GM19463 (cell line): ENCODE measurements at regions not wholly inside any gene's neighbourhood (a gene's known extent, or its start where the extent isn't known, plus 50 kb on each side); places are given as distances from the start of the nearest gene placed in this dataset.

ENCODE experiments used
- ATAC-seq: cut with Tn5 transposase; IDR thresholded peaks from one replicate; pipeline ENCODE4 v1.9.1; 2021; ENCODE audit warnings: mild to moderate bottlenecking, moderate library complexity; ENCODE audit not compliant: unreplicated experiment

DNA sequence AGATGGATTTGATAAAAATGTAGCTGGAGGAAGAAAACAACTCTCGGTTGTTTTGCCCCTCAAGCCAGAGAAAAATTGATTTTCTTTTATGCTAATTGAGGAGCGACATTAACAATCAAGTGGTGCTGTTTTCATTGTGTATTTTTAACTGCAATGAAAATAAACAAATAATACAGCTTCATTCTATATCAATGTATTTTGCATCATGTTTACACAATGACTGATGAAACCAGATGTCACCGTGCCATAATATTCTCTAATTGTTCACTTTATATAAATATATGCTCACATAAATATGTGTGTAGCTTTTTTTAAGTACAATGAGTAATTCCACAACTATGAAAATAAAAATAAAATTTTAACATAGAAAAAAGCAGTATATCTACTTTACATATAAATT is 139.0 kb upstream of the PRDM9 start:
- no peak for ATAC-seq

- no peak for ATAC-seq
Measured at GRCh38 chr5:23367874-23368273, 139.5 kb upstream of the PRDM9 start.

DNA sequence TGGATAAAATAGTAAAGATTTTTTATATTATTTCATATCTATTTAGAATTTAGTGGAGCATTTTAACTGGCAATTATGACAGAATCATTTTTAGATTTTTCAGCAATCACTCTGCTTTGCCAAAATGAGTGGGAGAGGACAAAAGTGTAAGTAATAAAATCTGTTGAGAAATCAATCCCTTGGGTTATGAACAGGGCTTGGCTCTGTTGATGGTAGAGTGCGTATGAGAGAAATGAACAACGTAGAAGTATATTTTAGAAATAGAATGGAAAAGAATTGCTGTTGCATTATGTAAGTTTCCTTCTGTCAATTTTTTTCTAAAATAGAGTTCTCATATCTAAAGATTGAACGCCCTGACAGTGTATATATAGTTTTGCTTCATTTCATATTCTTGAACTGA is 154.1 kb upstream of the PRDM9 start:
- no peak for ATAC-seq

DNA sequence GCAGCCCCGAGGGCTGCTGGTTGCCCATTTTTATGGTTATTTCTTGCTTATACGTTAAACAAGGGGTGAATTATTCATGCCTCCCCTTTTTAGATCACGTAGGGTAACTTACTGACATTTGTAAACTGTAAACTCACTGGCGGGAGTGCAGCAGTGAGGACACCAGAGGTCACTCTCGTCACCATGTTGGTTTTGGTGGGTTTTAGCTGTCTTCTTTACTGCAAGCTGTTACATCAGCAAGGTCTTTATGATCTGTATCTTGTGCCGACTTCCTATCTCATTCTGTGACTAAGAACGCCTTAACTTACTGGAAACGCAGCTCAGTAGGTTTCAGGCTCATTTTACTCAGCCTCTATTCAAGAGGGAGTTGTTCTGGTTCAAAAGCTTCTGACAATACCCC is 155.0 kb upstream of the PRDM9 start:
- no peak for ATAC-seq

DNA sequence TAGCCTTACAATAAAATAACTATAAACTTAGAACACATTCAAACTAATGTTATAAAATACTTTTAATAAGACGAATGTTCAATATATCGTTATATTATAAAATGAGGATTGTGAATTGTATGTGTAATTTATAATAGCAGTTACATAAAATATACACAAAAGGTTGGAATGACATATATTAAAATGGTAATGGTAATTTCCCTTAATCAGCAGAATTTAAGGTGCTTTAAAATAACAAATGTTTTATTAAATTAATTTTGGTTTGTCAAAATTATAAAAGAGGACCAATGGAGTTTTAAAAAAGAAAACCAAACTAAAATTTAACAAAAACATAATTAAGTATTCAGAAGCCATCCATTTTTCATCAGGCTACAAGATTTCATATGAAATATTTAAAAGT is 164.3 kb upstream of the PRDM9 start:
- ATAC-seq = no peak

GRCh38 chr5:23332650-23333251 is 174.7 kb upstream of the PRDM9 start:
- ATAC-seq = no peak

- no peak for ATAC-seq
Measured at GRCh38 chr5:23330726-23331125, 176.7 kb upstream of the PRDM9 start.

DNA sequence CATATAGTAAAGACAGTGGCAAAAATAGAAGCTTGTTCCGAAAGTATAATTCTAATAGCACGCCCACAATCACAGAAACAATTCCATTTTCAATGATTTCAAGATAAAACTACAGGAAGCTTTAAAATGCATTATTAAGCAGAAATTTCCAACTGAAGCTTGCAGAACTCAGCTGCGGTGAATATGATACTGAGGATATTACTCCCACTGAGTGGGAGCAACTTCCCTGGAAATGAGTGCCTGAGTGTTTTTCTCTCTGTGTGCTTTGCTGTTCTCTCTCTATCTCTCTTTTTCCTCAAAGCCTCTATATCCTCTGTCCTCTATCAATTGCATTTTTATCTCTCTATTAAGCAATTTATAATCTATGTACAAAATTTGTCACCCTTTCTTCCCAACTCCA is 187.5 kb upstream of the PRDM9 start:
- ATAC-seq = no peak

GRCh38 chr5:23318960-23319359 is 188.4 kb upstream of the PRDM9 start:
- ATAC-seq = no peak

GRCh38 chr5:23318166-23318565 is 189.2 kb upstream of the PRDM9 start:
- ATAC-seq = no peak

DNA sequence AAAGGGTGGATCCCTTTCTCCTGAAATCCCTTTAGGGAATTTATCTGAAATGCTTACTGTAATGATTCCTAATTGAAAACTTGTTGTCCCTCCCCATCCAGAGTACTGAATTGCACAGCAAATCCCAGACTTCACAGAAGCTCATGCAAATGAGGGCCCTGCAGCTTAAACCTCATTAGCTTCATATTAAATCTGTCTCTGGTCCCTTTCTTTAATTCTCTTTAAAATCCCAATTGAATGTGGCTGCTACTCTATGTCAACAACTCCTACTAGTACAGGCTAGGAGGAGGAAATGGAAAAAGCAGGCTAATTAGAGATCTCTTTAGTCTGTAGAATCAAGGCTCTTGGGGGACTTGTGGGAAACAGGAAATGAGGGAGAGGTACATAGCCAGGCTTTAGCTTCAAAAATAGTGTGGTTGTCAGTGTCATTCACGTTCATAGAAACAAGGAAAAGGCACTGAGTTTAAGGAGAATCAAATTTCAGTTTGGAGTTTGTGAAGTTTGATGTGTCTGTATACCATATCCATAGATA is 191.3 kb upstream of the PRDM9 start:
- ATAC-seq = no peak

- no peak for ATAC-seq
Measured at GRCh38 chr5:23314827-23315226, 192.6 kb upstream of the PRDM9 start.

GRCh38 chr5:23305055-23305454 is 202.4 kb upstream of the PRDM9 start:
- ATAC-seq = no peak

DNA sequence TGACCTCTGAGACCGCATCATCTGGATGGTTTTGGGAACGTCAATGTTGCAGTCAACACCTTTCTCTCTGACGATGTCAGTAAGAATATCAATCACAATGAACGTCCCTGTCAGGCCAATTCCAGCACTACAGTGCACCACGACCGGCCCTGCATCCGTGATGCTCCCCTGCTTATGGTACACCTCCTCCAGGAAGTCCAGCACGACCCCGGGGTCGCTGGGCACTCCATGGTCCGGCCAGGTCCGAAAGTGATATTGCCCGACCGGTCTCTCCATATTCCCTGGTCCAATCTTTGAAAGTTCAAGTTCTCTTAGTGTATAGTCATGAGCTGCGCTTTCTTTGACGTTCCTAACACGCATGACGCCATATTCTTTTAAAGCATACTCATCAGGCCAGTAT is 203.6 kb upstream of the PRDM9 start:
- no peak for ATAC-seq

DNA sequence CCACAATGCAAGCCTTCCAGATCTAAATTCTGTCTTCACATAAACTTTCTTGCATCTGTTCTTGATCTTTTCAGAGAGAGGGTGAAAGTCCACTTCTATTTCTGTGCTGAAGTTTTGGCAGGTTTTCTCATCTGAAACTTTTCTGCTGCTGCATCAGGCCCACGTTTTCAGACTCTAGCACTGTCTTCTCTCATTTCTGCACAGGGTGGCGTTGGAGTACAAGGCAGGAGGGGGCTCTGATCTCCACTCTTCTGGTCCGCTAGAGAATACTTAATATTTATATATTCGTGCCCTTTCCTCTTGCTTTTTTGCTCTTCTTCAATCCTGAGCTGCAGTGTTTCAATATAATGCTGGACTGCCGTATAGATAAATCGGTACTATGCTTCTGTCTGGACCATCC is 204.0 kb upstream of the PRDM9 start:
- no peak for ATAC-seq

DNA sequence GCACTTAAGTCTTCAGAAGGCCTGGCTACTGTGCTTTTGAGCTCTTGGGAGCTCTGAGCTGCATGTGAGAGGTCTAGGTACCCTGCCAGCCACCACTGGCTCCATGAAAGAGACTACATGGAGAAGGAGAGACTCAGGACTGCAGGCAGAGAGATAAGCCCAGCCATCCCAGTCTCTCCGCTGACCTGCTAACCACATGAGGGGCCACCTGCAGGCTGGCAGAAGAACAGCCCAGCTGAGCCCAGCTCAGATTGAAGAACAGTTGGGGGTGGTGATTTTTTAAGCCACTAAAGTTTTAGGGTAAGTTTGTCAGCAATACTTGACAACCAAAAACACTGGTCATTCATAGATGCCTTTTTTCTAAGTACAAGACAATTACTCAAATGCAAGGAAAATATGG is 205.0 kb upstream of the PRDM9 start:
- no peak for ATAC-seq

DNA sequence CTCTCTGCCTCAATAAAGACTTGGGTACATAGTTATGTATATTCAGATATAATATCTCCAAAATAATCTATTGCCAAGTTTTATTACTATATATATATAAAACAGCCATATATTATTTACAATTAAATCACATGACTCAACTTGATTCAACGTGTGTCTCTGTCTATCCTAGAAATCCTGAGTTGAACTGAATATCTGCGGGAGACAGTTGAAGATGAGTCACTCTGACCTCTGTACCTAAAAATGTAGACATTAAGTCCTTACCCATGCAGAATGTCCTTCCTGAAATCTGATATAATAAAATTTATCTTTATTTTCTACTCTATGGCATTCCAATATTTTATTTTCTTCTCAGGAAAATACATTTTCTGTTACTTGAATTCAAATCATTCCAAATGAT is 218.2 kb upstream of the PRDM9 start:
- ATAC-seq = no peak

DNA sequence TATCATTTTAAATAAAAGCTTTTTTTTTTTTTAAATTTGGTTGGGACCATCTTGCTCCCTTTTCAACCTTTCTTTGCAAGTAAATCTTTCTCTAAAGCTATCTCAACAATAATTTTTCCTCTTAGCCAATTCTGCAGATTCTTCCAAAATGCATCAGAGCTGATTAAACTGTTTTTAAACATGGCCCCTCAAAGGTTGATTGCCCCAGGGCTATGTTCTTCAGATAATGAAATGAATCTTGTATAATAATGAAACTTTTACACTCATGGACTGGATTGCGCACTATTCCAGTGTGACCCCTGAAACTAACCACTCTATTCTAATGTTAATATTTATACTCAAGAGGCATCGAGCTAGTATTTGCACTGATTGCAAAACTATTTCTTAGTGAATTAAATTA is 222.8 kb upstream of the PRDM9 start:
- ATAC-seq = no peak

GRCh38 chr5:23274171-23274570 is 233.2 kb upstream of the PRDM9 start:
- ATAC-seq = no peak

DNA sequence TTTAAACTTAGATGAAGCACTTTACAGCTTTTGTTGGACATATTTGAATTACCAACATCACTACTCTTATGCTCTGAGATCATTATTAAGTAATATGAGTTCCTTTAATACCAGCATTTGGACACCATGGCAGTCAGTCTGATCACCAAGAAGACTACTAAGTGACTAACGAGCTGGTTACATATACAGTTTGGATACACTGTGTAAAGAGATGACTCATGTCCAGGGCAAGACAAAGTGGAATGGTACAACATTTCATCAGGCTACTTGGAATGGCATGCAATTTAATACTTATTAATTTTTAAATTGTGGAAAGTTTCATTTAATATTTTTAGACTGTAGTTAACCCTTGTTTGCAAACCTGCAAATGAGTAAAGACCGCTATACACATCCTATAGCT is 237.4 kb upstream of the PRDM9 start:
- no peak for ATAC-seq

- no peak for ATAC-seq
Measured at GRCh38 chr5:23268136-23268535, 239.3 kb upstream of the PRDM9 start.

- ATAC-seq = no peak
Measured at GRCh38 chr5:23260621-23261020, 246.8 kb upstream of the PRDM9 start.

- ATAC-seq = no peak
Measured at GRCh38 chr5:23257656-23258055, 249.8 kb upstream of the PRDM9 start.
